ENCODE measurements at regions not wholly inside any gene's neighbourhood (a gene's known extent, or its start where the extent isn't known, plus 50 kb on each side); places are given as distances from the start of the nearest gene placed in this dataset.

DNA sequence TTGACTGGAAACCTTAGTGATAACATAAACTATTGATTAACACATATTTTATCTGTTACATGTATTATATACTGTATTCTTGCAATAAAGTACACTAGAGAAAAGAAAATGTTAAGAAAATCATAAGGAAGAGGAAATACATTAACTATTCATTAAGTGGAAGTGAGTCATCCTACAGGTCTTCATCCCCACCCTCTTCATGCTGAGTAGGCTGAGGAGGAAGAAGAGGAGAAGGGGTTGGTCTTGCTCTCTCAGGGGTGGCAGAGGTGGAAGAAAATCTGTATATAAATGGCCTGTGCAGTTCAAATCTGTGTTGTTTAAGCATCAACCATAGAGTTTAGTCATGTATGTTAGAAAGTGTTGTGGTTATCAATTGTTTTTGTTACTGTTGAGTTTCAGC is 66.1 kb upstream of the CHODL start:
- TF ChIP-seq CTCF (IDR thresholded peaks at IDR 0.05) (no peak), POLR2AphosphoS5 (IDR thresholded peaks at IDR 0.05) (no peak), POLR2A (IDR thresholded peaks at IDR 0.05) (no peak)

Data from upper lobe of left lung (tissue), 4 donors.